HepG2 (cell line): ENCODE measurements at regions not wholly inside any gene's neighbourhood (a gene's known extent, or its start where the extent isn't known, plus 50 kb on each side); places are given as distances from the start of the nearest gene placed in this dataset.
"Not testable (repeated sequence)": the region's sequence is repeated elsewhere in the genome, so short reads cannot be mapped to it uniquely, and the experiment has no call there.

Source experiments
- EZH2 ChIP-seq: conservative IDR thresholded peaks from 2 replicates; pipeline ENCODE4 v1.6.1; 2012; ENCODE audit warnings: mild to moderate bottlenecking, low read depth, low read length, moderate library complexity
- NFYB ChIP-seq: sonication (generic); formaldehyde crosslinking; IDR thresholded peaks from 2 replicates; pipeline ENCODE4 v1.4.0; 2020; ENCODE audit warnings: missing genetic modification reagents
- PRPF4 ChIP-seq: fragments of 200-400 bp; formaldehyde crosslinking; IDR thresholded peaks from 2 replicates; pipeline ENCODE4 v1.6.1; 2016; ENCODE audit warnings: low read length, low read depth; ENCODE audit not compliant: poor library complexity, severe bottlenecking
- RORA ChIP-seq: sonication (generic); formaldehyde crosslinking; IDR thresholded peaks from 2 replicates; pipeline ENCODE4 v1.5.0; 2020; ENCODE audit warnings: mild to moderate bottlenecking, missing genetic modification reagents, moderate library complexity
- ZNF282 ChIP-seq: fragments of 450-650 bp; IDR thresholded peaks from 2 replicates; pipeline ENCODE4 v1.6.1; 2018; ENCODE audit not compliant: partially characterized antibody
- ZNF75D ChIP-seq: sonication (generic); formaldehyde crosslinking; IDR thresholded peaks from 2 replicates; pipeline ENCODE4 v1.8.1; 2023; ENCODE audit warnings: missing genetic modification reagents, mild to moderate bottlenecking, borderline replicate concordance
- TF ChIP-seq, protein P1 (sequence below), 2 experiments: IDR thresholded peaks; 2 replicates each; pipeline ENCODE4 v1.6.1; 2011 to 2012; ENCODE audit warnings: low read length in 2 of 2, borderline replicate concordance in 1 of 2, low read depth in 1 of 2, mild to moderate bottlenecking in 1 of 2, moderate library complexity in 1 of 2
- TF ChIP-seq, protein P2 (sequence below): sonication (generic); formaldehyde crosslinking; IDR thresholded peaks from 2 replicates; pipeline ENCODE4 v1.8.1; 2022; ENCODE audit warnings: mild to moderate bottlenecking, missing genetic modification reagents

DNA sequence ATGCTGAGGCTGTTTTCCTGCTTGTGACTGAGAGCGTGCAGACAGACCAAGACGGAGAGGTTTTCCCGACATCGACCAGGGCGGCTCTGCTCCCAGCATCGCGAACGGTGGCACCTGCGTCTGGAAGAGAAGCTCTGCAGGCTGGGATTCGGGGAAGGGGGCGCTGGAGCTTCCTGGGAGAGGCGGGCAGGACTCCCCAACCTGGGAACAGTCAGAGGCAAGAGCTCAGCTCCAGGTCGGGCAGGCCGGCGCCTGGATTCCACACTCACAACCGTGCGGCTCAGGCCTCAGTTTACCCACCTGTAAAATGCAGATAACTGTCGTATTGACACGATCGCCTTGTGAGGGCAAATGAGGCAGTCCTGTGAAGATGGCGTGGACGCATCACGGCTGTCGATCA, 332.6 kb downstream of the ADGRD1 start:
- TF ChIP-seq RORA (CRISPR knock-in tag); ZNF75D; PRPF4; EZH2; ZNF282; NFYB (CRISPR knock-in tag): not testable (repeated sequence)
- TF ChIP-seq, protein P1, sequence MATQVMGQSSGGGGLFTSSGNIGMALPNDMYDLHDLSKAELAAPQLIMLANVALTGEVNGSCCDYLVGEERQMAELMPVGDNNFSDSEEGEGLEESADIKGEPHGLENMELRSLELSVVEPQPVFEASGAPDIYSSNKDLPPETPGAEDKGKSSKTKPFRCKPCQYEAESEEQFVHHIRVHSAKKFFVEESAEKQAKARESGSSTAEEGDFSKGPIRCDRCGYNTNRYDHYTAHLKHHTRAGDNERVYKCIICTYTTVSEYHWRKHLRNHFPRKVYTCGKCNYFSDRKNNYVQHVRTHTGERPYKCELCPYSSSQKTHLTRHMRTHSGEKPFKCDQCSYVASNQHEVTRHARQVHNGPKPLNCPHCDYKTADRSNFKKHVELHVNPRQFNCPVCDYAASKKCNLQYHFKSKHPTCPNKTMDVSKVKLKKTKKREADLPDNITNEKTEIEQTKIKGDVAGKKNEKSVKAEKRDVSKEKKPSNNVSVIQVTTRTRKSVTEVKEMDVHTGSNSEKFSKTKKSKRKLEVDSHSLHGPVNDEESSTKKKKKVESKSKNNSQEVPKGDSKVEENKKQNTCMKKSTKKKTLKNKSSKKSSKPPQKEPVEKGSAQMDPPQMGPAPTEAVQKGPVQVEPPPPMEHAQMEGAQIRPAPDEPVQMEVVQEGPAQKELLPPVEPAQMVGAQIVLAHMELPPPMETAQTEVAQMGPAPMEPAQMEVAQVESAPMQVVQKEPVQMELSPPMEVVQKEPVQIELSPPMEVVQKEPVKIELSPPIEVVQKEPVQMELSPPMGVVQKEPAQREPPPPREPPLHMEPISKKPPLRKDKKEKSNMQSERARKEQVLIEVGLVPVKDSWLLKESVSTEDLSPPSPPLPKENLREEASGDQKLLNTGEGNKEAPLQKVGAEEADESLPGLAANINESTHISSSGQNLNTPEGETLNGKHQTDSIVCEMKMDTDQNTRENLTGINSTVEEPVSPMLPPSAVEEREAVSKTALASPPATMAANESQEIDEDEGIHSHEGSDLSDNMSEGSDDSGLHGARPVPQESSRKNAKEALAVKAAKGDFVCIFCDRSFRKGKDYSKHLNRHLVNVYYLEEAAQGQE (IDR thresholded peaks at IDR 0.05; ENCODE audit: borderline replicate concordance in 1 of 2, low read depth in 1 of 2, low read length in 2 of 2): not testable (repeated sequence)
- TF ChIP-seq, protein P2, sequence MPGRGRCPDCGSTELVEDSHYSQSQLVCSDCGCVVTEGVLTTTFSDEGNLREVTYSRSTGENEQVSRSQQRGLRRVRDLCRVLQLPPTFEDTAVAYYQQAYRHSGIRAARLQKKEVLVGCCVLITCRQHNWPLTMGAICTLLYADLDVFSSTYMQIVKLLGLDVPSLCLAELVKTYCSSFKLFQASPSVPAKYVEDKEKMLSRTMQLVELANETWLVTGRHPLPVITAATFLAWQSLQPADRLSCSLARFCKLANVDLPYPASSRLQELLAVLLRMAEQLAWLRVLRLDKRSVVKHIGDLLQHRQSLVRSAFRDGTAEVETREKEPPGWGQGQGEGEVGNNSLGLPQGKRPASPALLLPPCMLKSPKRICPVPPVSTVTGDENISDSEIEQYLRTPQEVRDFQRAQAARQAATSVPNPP (CRISPR knock-in tag): not testable (repeated sequence)
